ENCODE measurements at regions not wholly inside any gene's neighbourhood (a gene's known extent, or its start where the extent isn't known, plus 50 kb on each side); places are given as distances from the start of the nearest gene placed in this dataset.

DNA sequence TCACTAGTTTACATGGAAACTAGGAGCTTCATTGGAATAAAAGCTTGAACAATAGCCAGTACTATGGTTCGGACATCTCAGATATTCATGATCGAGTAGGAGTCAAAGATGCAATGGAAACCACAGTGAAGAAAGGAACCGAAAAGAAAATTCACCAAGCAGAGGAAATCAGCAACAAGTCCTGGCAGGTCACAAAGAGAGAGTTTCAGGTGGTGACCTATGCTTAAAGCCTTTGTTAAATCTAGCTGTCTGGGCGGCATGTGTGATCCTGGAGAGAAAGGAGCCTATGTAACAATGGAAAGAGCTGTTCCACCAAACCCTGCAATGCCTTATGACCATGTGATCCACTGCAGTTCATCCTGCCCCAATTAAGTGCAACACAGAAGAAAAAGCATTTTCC lies 68.9 kb upstream of the POU2AF2 start:
- Histone ChIP-seq H3K27ac (no peak overlapping the region), H3K27me3 (no peaks in the 10 kb centered on the region), H3K4me1 (peaks cover 0 to 7% (median 0%) of the 10 kb centered on the region in 4 donors), H3K4me3 (no peak overlapping the region), H3K36me3 (no peaks in the 10 kb centered on the region), H3K9me3 (no peaks in the 10 kb centered on the region)
- 73 to 87% methylated on average over 4 of the region's 4 CpGs for WGBS, 2 donors
- no peak for ATAC-seq (ENCODE audit: low FRiP score in 2 of 2)
- TF ChIP-seq, protein P1, sequence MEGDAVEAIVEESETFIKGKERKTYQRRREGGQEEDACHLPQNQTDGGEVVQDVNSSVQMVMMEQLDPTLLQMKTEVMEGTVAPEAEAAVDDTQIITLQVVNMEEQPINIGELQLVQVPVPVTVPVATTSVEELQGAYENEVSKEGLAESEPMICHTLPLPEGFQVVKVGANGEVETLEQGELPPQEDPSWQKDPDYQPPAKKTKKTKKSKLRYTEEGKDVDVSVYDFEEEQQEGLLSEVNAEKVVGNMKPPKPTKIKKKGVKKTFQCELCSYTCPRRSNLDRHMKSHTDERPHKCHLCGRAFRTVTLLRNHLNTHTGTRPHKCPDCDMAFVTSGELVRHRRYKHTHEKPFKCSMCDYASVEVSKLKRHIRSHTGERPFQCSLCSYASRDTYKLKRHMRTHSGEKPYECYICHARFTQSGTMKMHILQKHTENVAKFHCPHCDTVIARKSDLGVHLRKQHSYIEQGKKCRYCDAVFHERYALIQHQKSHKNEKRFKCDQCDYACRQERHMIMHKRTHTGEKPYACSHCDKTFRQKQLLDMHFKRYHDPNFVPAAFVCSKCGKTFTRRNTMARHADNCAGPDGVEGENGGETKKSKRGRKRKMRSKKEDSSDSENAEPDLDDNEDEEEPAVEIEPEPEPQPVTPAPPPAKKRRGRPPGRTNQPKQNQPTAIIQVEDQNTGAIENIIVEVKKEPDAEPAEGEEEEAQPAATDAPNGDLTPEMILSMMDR (IDR thresholded peaks at IDR 0.05), result no peak
- no peak for TF ChIP-seq POLR2A (IDR thresholded peaks at IDR 0.05)
- DNase-seq, result no peak

DNA sequence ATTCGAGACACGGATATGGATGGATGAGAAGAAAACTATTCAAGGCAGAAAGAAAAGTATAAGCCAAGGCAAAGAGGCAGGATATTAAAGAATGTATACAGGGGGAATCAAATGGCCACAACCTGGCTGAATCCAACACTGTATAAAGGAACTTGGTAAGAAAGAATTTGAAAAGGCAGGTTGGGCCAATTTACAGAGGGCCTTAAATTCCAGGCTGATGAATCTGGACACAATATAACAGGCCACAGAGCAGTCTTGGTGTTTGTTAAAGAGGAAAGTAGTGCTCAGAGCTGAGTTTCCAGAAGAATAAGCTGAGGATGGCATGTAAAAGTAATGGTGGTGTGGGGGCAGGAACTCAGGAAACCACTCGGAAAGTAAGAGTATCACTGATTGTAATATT lies 72.3 kb upstream of the POU2AF2 start:
- H3K36me3 ChIP-seq, result no peaks in the 10 kb centered on the region
- DNase-seq, result no peak
- no peak for TF ChIP-seq POLR2A (IDR thresholded peaks at IDR 0.05)
- no peak for TF ChIP-seq EP300 (IDR thresholded peaks at IDR 0.05)
- TF ChIP-seq POLR2AphosphoS5 (IDR thresholded peaks at IDR 0.05), result no peak
- TF ChIP-seq, protein P1 (IDR thresholded peaks at IDR 0.05), result no peak
- WGBS, 2 donors, result 89 to 92% methylated on average over 3 of the region's 3 CpGs
- no peaks in the 10 kb centered on the region for H3K9me3 ChIP-seq
- H3K4me3 ChIP-seq, result no peak overlapping the region
- peaks cover 0 to 7% (median 0%) of the 10 kb centered on the region in 4 donors for H3K4me1 ChIP-seq
- H3K27ac ChIP-seq, result no peak overlapping the region
- ATAC-seq (ENCODE audit: low FRiP score in 2 of 2), result no peak
- no peaks in the 10 kb centered on the region for H3K27me3 ChIP-seq

DNA sequence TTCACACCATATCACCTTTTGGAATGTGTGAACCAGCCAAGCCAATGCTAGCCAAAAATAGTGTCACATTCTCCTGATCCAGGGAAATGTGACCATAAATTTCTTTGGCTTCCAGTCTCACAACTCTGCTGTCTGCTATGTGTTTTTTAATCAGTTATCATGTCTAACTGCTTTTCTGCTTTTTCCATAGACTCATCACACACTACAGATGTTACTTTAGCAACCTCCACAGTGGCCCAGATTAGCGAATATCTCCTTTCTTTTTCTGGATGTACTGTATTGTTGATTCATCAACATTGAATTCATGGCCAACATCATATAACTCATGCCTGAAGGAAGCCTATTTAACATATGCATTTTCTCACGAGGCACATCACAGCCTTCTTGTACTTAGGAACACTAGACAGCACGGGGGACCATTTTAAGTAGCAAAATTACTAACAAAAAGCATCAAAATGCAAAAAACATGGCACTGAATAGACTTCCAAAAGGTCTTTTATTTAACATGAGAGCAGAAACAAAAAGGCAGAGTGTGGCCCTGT lies 73.1 kb upstream of the POU2AF2 start:
- Histone ChIP-seq H3K36me3 (no peaks in the 10 kb centered on the region), H3K27ac (no peak overlapping the region), H3K27me3 (no peaks in the 10 kb centered on the region), H3K4me1 (peaks cover 0 to 7% (median 0%) of the 10 kb centered on the region in 4 donors), H3K4me3 (no peak overlapping the region), H3K9me3 (no peaks in the 10 kb centered on the region)
- WGBS, 2 donors, result 83 to 91% methylated on average over 3 of the region's 3 CpGs
- TF ChIP-seq, protein P1 (IDR thresholded peaks at IDR 0.05), result no peak
- TF ChIP-seq EP300 (IDR thresholded peaks at IDR 0.05) (no peak), POLR2A (IDR thresholded peaks at IDR 0.05) (no peak), POLR2AphosphoS5 (IDR thresholded peaks at IDR 0.05) (no peak)
- ATAC-seq (ENCODE audit: low FRiP score in 2 of 2) (no peak), DNase-seq (no peak)

GRCh38 chr11:111170761-111171379 lies 74.7 kb upstream of the POU2AF2 start:
- ATAC-seq (ENCODE audit: low FRiP score in 2 of 2) (no peak), DNase-seq (peak in 1 of 2 donors; percentile 1)
- TF ChIP-seq POLR2AphosphoS5 (IDR thresholded peaks at IDR 0.05) (no peak), EP300 (IDR thresholded peaks at IDR 0.05) (no peak), POLR2A (IDR thresholded peaks at IDR 0.05) (no peak)
- TF ChIP-seq, protein P1 (IDR thresholded peaks at IDR 0.05), result no peak
- Histone ChIP-seq H3K27me3 (no peaks in the 10 kb centered on the region), H3K36me3 (no peaks in the 10 kb centered on the region), H3K9me3 (no peaks in the 10 kb centered on the region), H3K4me3 (no peak overlapping the region), H3K4me1 (no peaks in the 10 kb centered on the region), H3K27ac (no peak overlapping the region)
- WGBS, 2 donors, result 92 to 93% methylated on average over 11 of the region's 11 CpGs

DNA sequence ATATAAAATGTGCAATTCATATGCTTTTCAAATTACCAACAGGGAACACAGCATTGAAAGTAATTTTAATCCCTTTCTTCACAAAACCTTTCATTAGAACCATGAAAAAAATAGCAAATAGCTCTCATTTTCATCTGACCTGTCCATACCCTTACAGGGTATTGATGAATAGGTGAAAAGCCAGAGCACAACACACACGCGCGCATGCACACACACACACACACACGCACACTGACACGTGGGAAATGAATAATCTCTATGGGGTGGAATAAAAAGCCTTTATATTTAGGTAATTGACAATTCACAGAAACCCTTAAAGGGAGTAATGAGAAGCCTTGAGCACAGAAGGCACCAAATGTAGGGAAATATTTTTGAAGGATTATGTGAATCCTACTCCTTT lies 76.2 kb upstream of the POU2AF2 start:
- no peaks in the 10 kb centered on the region for H3K9me3 ChIP-seq
- WGBS, 2 donors, result 93 to 95% methylated on average over 5 of the region's 5 CpGs
- no peak overlapping the region for H3K27ac ChIP-seq
- H3K27me3 ChIP-seq, result no peaks in the 10 kb centered on the region
- H3K4me3 ChIP-seq, result no peak overlapping the region
- H3K36me3 ChIP-seq, result no peaks in the 10 kb centered on the region
- no peaks in the 10 kb centered on the region for H3K4me1 ChIP-seq
- TF ChIP-seq, protein P1 (IDR thresholded peaks at IDR 0.05), result no peak
- no peak for TF ChIP-seq POLR2A (IDR thresholded peaks at IDR 0.05)
- no peak for TF ChIP-seq POLR2AphosphoS5 (IDR thresholded peaks at IDR 0.05)
- TF ChIP-seq EP300 (IDR thresholded peaks at IDR 0.05), result no peak
- ATAC-seq (ENCODE audit: low FRiP score in 2 of 2), result no peak
- DNase-seq, result no peak

Data from upper lobe of left lung (tissue), 6 donors.